ENCODE measurements at regions not wholly inside any gene's neighbourhood (a gene's known extent, or its start where the extent isn't known, plus 50 kb on each side); places are given as distances from the start of the nearest gene placed in this dataset.

GRCh38 chr20:16166737-16167136 is 406.5 kb downstream of the KIF16B start:
- peaks cover 4% of the 10 kb centered on the region for H3K27me3 Mint-ChIP-seq
- peaks cover 2% of the 10 kb centered on the region for H3K4me1 Mint-ChIP-seq
- H3K4me3 Mint-ChIP-seq: no peak overlapping the region
- no peak overlapping the region for H3K27ac Mint-ChIP-seq
- H3K9me3 Mint-ChIP-seq: no peaks in the 10 kb centered on the region
- no peaks in the 10 kb centered on the region for H3K36me3 Mint-ChIP-seq
- DNase-seq (ENCODE audit: low spot score in 2 of 2) (no peak), ATAC-seq (ENCODE audit: low read depth) (no peak)

- H3K9me3 Mint-ChIP-seq: peaks cover 4% of the 10 kb centered on the region
- peak overlapping the region; percentile 75 for H3K27ac Mint-ChIP-seq
- DNase-seq (ENCODE audit: low spot score in 2 of 2): no peak
- peak overlapping the region; percentile 43 for H3K4me3 Mint-ChIP-seq
- H3K4me1 Mint-ChIP-seq: peaks cover 33% of the 10 kb centered on the region
- H3K27me3 Mint-ChIP-seq: no peaks in the 10 kb centered on the region
- peaks cover 2% of the 10 kb centered on the region for H3K36me3 Mint-ChIP-seq
- ATAC-seq (ENCODE audit: low read depth): peak; percentile 59
Observed at GRCh38 chr20:16158976-16159286, 414.3 kb downstream of the KIF16B start.

- Mint-ChIP-seq H3K27ac (peak overlapping the region; percentile 75), H3K4me1 (peaks cover 33% of the 10 kb centered on the region), H3K36me3 (peaks cover 2% of the 10 kb centered on the region), H3K9me3 (peaks cover 5% of the 10 kb centered on the region), H3K4me3 (peak overlapping the region; percentile 67), H3K27me3 (no peaks in the 10 kb centered on the region)
- ATAC-seq (ENCODE audit: low read depth): peak; percentile 86
- peak; percentile 20 to 28 for DNase-seq (ENCODE audit: low spot score in 2 of 2)
Observed at GRCh38 chr20:16158090-16158975, 414.9 kb downstream of the KIF16B start.

DNA sequence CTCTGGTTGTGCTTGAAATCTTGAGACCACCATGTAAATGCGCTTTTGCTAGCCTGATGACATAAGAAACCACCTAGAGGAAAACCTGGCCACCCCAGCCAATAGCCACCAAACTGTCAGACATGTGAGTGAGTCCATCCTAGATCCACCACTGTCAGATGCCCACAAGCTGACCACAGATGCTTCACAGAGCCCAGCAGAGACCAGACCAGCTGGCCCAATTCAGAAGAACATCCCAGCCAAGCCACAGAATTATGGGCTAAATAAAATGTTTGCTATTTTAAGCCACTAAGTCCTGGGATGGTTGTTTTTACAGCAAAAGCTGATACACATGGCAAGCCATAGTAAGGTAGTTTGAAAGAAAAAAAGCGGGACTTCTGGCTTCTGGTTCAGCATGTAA is 425.3 kb downstream of the KIF16B start:
- Mint-ChIP-seq H3K36me3 (peaks cover 11% of the 10 kb centered on the region), H3K9me3 (peaks cover 11% of the 10 kb centered on the region), H3K27me3 (peaks cover 4% of the 10 kb centered on the region), H3K4me3 (no peak overlapping the region), H3K27ac (no peak overlapping the region), H3K4me1 (peaks cover 2% of the 10 kb centered on the region)
- DNase-seq (ENCODE audit: low spot score in 2 of 2) (no peak), ATAC-seq (ENCODE audit: low read depth) (no peak)

- ATAC-seq (ENCODE audit: low read depth) (no peak), DNase-seq (ENCODE audit: low spot score in 2 of 2) (no peak)
- no peak overlapping the region for H3K27ac Mint-ChIP-seq
- H3K27me3 Mint-ChIP-seq: peaks cover 2% of the 10 kb centered on the region
- H3K4me1 Mint-ChIP-seq: no peaks in the 10 kb centered on the region
- H3K4me3 Mint-ChIP-seq: no peak overlapping the region
- peaks cover 6% of the 10 kb centered on the region for H3K36me3 Mint-ChIP-seq
- H3K9me3 Mint-ChIP-seq: peaks cover 6% of the 10 kb centered on the region
Observed at GRCh38 chr20:16147216-16147615, 426.0 kb downstream of the KIF16B start.

DNA sequence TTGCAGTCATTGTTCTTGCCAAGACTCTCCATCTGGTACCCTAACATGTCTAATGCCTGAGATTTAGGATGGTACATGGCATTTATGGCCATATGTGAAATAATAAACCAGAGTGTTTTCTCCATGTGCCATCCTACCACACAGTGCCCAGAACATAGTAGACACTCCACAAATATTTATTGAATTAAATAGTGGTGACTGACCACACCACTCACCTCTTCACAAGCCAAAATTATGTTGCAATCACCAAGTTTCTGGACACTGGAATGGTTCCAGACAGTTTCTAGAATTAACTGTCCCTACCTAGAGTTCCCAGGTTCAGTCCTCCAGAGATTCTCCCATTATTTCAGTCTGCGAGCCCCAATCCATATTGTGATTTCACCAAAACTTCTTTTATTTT is 427.3 kb downstream of the KIF16B start:
- Mint-ChIP-seq H3K4me3 (no peak overlapping the region), H3K27me3 (peaks cover 2% of the 10 kb centered on the region), H3K4me1 (no peaks in the 10 kb centered on the region), H3K9me3 (peaks cover 6% of the 10 kb centered on the region), H3K36me3 (peaks cover 6% of the 10 kb centered on the region), H3K27ac (no peak overlapping the region)
- DNase-seq (ENCODE audit: low spot score in 2 of 2): no peak
- no peak for ATAC-seq (ENCODE audit: low read depth)

- H3K9me3 Mint-ChIP-seq: peaks cover 4% of the 10 kb centered on the region
- H3K27ac Mint-ChIP-seq: no peak overlapping the region
- peaks cover 2% of the 10 kb centered on the region for H3K36me3 Mint-ChIP-seq
- H3K27me3 Mint-ChIP-seq: peaks cover 1% of the 10 kb centered on the region
- H3K4me3 Mint-ChIP-seq: no peak overlapping the region
- peaks cover under 1% of the 10 kb centered on the region for H3K4me1 Mint-ChIP-seq
- no peak for ATAC-seq (ENCODE audit: low read depth)
- DNase-seq (ENCODE audit: low spot score in 2 of 2): no peak
Observed at GRCh38 chr20:16143596-16143995, 429.7 kb downstream of the KIF16B start.

GRCh38 chr20:16135630-16136029 is 437.6 kb downstream of the KIF16B start:
- Mint-ChIP-seq H3K27ac (no peak overlapping the region), H3K9me3 (peaks cover 10% of the 10 kb centered on the region), H3K4me3 (no peak overlapping the region), H3K4me1 (peaks cover 2% of the 10 kb centered on the region), H3K36me3 (peaks cover 6% of the 10 kb centered on the region), H3K27me3 (no peaks in the 10 kb centered on the region)
- ATAC-seq (ENCODE audit: low read depth) (no peak), DNase-seq (ENCODE audit: low spot score in 2 of 2) (no peak)

GRCh38 chr20:16132036-16132798 is 441.0 kb downstream of the KIF16B start:
- no peak overlapping the region for H3K4me3 Mint-ChIP-seq

GRCh38 chr20:16129411-16129810 is 443.8 kb downstream of the KIF16B start:
- Mint-ChIP-seq H3K27ac (no peak overlapping the region), H3K27me3 (peaks cover 2% of the 10 kb centered on the region), H3K36me3 (peaks cover 3% of the 10 kb centered on the region), H3K4me3 (no peak overlapping the region), H3K4me1 (no peaks in the 10 kb centered on the region), H3K9me3 (peaks cover 3% of the 10 kb centered on the region)
- no peak for DNase-seq (ENCODE audit: low spot score in 2 of 2)
- no peak for ATAC-seq (ENCODE audit: low read depth)

More at GRCh38 chr20:16132036-16132798, 441.0 kb downstream of the KIF16B start:
- ATAC-seq (ENCODE audit: low read depth): no peak
- Mint-ChIP-seq H3K27me3 (peaks cover 2% of the 10 kb centered on the region), H3K4me1 (no peaks in the 10 kb centered on the region), H3K27ac (no peak overlapping the region), H3K36me3 (peaks cover 6% of the 10 kb centered on the region), H3K9me3 (peaks cover 10% of the 10 kb centered on the region)
- DNase-seq (ENCODE audit: low spot score in 2 of 2): no peak

- H3K27me3 Mint-ChIP-seq: peaks cover 2% of the 10 kb centered on the region
- DNase-seq (ENCODE audit: low spot score in 2 of 2) (no peak), ATAC-seq (ENCODE audit: low read depth) (no peak)
- H3K4me1 Mint-ChIP-seq: no peaks in the 10 kb centered on the region
- no peak overlapping the region for H3K27ac Mint-ChIP-seq
- H3K9me3 Mint-ChIP-seq: peaks cover 3% of the 10 kb centered on the region
- H3K4me3 Mint-ChIP-seq: no peak overlapping the region
- peaks cover 1% of the 10 kb centered on the region for H3K36me3 Mint-ChIP-seq
Observed at GRCh38 chr20:16128538-16129106, 444.6 kb downstream of the KIF16B start.

DNA sequence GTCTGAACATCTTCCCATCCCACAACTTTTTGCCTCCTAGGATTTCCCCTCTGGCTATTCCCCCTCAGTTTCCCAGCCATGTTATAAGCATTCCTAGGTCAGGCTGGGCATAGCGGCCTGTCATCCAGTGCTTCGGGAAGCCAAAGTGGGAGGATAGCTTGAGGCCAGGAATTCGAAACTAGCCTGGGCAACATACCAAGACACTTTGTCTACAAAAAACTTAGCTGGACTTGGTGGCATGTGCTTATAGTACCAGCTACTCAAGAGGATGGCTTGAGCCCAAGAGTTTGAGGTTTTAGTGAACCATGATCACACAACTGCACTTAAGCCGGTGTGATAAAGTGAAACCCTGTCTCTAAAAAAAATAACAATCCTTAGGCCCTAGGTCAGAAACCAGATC is 447.4 kb downstream of the KIF16B start:
- peaks cover 3% of the 10 kb centered on the region for H3K27me3 Mint-ChIP-seq
- no peaks in the 10 kb centered on the region for H3K4me1 Mint-ChIP-seq
- peaks cover 3% of the 10 kb centered on the region for H3K9me3 Mint-ChIP-seq
- peaks cover 1% of the 10 kb centered on the region for H3K36me3 Mint-ChIP-seq
- no peak overlapping the region for H3K4me3 Mint-ChIP-seq
- ATAC-seq (ENCODE audit: low read depth) (no peak), DNase-seq (ENCODE audit: low spot score in 2 of 2) (no peak)
- H3K27ac Mint-ChIP-seq: no peak overlapping the region

DNA sequence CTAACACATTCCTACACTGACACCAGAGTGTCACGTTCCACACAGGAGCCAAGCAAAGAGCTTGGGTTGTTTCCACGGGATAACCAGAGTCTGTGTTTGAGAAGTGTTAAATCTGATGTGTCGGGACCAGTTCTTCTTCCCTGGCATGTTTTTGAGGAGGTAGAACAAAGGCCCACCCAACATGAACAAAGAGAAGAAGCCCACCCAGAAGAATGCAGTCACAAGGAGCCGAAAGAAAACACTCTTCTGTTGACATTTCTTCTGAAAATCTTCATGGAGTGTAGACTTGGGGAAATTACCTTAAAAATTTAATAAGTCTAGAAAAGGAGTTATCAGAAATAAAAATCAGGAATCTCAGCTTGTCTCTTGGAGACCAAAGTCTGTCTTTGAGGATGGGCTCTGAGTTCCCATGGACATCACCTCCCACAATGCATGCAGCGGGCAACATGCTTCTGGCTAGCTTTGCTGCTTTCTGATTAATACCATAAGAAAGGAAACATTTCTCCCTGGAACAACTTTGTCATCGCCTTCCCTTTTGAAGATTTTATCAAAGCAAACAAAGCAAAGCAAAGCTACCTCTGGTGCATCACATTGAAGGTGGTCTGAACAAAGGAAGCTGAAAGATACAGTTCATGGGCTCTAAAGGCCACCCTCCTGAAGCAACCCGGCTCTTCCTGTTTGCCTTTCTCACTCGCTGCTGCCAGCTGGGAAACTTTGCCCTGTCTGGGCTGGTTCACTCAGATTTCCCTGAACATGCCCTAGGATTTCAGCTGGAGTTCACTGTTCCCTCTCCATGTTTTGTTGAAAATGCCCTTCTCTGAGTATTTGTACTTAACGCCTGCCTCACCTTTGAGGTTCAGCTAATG is 448.1 kb downstream of the KIF16B start:
- Mint-ChIP-seq H3K27ac (no peak overlapping the region), H3K4me1 (no peaks in the 10 kb centered on the region), H3K27me3 (peaks cover 3% of the 10 kb centered on the region), H3K4me3 (no peak overlapping the region), H3K9me3 (peaks cover 3% of the 10 kb centered on the region), H3K36me3 (peaks cover 1% of the 10 kb centered on the region)
- DNase-seq (ENCODE audit: low spot score in 2 of 2): no peak
- no peak for ATAC-seq (ENCODE audit: low read depth)

Measured in memory B cell (primary cell).